ENCODE measurements at regions not wholly inside any gene's neighbourhood (a gene's known extent, or its start where the extent isn't known, plus 50 kb on each side); places are given as distances from the start of the nearest gene placed in this dataset.

DNA sequence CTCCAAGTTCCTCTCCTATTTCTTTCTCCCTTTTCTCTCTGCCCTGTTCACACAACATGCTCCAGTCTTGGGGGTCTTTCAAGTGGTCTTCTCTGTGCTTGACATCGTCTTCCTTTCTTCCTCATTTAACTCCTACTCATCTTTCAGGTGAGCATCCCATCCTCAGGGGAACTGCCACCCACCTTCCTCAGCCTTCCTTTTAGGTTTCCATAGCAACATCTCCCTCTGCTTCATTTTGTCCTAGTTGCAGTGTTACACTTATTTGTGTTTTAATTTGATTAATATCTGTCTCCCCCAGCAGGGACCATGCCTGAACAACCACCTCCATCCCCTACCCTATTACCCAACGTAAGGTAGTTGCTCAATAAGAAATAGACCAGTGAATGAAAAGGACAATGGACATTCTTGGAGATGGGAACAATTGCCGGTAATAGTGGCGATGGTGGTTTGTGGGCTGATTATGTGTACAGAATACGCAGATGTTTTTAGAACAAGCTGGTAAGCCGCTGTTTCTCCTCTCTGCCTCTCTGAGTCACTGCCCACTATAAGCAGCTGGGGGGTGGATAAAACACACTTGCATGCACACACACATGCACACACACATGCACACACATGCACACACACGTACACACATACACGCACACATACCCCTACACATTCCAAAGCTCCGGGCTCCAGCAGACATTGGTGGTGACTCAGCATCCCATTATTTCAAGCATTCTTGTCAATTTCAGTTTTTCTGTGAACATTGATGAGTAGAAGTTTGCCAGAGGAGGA is 251.6 kb downstream of the GATA3 start:
- TF ChIP-seq POLR2A (IDR thresholded peaks at IDR 0.05; ENCODE audit: low read length) (no peak), GATA1 (IDR thresholded peaks at IDR 0.05; ENCODE audit: low read depth, low read length) (no peak)
